Suprapubic skin (tissue), 4 donors: ENCODE measurements at regions not wholly inside any gene's neighbourhood (a gene's known extent, or its start where the extent isn't known, plus 50 kb on each side); places are given as distances from the start of the nearest gene placed in this dataset.

Source experiments
- POLR2A ChIP-seq, 2 donors: fragments of 450-650 bp; IDR thresholded peaks; one replicate each; pipeline ENCODE4 v1.6.1; 2017; ENCODE audit warnings: antibody characterized with exemption in 2 of 2, mild to moderate bottlenecking in 2 of 2, moderate library complexity in 2 of 2
- POLR2AphosphoS5 ChIP-seq, 3 donors: sonication (generic); formaldehyde crosslinking; IDR thresholded peaks; one replicate each; pipeline ENCODE4 v1.6.1; 2017; ENCODE audit warnings: antibody characterized with exemption in 3 of 3
- TF ChIP-seq, protein P1 (sequence below), 2 donors: fragments of 200-600 bp in 1 of 2; fragments of 450-650 bp in 1 of 2; sonication (generic) in 1 of 2; IDR thresholded peaks; one replicate each; pipeline ENCODE4 v1.5.1; 2016 to 2019; ENCODE audit warnings: antibody characterized with exemption in 2 of 2, mild to moderate bottlenecking in 1 of 2, moderate library complexity in 1 of 2

DNA sequence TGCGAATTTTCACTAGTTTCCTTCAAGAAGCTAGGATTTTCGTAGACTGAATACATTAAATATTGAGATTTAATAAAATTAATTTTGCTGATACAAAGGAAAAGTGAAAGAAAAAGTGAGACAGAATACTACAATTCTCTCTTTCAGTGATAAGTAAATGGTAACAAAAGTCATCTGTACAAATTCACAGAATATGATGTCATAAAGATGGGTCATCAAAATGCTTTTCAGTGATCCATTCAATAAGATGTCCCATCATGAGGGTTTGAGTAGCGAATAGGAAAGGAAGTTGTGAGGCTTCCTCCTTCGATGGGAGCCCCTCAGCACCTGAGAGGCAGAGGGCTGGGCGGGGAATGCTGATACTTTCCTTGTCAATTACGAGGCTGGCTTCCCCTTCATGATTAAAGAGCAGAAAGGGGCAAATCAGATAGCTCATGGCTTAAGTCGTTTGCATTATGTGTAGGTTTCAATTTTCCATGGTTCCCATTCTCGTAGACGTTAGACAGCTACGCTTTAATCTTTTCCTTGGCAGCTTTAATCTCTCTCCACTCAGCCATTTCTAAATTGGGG, 108.8 kb upstream of the SORBS2 start:
- TF ChIP-seq POLR2AphosphoS5 (IDR thresholded peaks at IDR 0.05) (no peak), POLR2A (IDR thresholded peaks at IDR 0.05) (no peak)
- TF ChIP-seq, protein P1, sequence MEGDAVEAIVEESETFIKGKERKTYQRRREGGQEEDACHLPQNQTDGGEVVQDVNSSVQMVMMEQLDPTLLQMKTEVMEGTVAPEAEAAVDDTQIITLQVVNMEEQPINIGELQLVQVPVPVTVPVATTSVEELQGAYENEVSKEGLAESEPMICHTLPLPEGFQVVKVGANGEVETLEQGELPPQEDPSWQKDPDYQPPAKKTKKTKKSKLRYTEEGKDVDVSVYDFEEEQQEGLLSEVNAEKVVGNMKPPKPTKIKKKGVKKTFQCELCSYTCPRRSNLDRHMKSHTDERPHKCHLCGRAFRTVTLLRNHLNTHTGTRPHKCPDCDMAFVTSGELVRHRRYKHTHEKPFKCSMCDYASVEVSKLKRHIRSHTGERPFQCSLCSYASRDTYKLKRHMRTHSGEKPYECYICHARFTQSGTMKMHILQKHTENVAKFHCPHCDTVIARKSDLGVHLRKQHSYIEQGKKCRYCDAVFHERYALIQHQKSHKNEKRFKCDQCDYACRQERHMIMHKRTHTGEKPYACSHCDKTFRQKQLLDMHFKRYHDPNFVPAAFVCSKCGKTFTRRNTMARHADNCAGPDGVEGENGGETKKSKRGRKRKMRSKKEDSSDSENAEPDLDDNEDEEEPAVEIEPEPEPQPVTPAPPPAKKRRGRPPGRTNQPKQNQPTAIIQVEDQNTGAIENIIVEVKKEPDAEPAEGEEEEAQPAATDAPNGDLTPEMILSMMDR (IDR thresholded peaks at IDR 0.05) = no peak
